Left lobe of liver (tissue), 2 donors: ENCODE measurements at regions not wholly inside any gene's neighbourhood (a gene's known extent, or its start where the extent isn't known, plus 50 kb on each side); places are given as distances from the start of the nearest gene placed in this dataset.

Experiments
- ATAC-seq: fragments of 200-7000 bp; cut with Tn5 transposase; one replicate; pipeline ENCODE4 v1.9.1; 2020; ENCODE audit warnings: mild to moderate bottlenecking, moderate library complexity
- DNase-seq: peaks from one replicate; pipeline ENCODE4 v3.0.0-alpha.2; 2020; ENCODE audit warnings: low spot score
- donor health status: DM: no; HTN: no; CAD: no; lungs with moderate emphysema.
- donor health status: DM: no; HTN: yes; CAD: no.

DNA sequence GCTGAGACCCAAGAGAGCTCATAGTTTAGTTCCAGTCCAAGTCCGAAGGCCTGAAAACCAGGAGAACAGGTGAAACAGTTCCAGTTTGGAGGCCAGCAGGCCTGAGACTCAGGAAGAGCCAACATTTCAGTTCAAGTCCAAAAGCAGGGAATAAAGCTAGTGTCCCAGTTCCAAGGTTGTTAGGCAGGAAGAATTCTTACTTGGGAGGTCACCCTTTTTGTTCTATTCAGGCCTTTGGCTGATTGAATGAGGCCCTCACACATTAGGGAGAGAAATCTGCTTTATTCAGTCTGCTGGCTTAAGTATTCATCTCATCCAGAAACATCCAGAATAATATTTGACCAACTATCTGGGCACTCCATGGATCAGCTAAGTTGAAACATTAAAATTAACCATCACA lies 294.6 kb downstream of the PCNX1 start:
- no peak for DNase-seq
- no peak for ATAC-seq

DNA sequence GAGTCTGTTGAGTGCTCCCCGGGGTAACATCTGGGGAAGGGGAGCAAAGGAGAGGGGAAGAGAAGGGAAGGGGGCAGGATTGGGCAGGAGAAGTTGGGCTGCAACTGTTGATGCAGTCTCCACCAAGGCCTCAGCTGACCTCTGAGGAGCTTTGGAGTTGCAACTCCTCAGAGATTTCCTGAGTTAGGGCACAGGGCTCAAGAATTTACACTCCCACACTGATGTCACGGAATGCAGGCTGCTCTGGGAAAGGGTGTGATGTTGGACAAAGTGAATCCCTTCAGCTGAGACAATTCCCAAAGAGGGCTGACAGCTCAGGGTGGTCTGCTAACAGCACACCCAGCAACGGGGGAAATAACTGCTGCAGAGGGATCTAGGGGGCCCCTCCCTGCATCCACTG lies 295.6 kb downstream of the PCNX1 start:
- no peak for DNase-seq

DNA sequence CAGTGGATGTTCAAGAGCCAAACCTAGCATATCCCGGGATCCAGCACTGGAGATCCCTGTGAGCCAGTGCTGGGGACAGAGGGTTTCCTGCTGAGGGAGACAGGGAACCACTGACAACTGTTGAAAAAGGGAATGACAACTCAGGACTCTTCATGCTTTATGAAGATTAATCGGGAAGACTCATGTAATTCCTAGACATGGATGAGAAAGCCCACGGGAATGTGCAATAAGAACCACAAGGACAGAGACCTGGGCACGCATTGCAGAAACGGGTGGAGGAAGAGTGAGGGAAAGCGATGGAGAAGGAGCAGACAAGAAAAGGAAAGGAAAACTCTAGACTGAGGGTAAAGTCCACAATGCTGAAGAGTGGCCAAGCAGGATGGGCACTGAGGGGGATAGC lies 296.0 kb downstream of the PCNX1 start:
- DNase-seq (no peak), ATAC-seq (no peak)

More for the DNA sequence above, 295.6 kb downstream of the PCNX1 start:
- no peak for ATAC-seq

DNA sequence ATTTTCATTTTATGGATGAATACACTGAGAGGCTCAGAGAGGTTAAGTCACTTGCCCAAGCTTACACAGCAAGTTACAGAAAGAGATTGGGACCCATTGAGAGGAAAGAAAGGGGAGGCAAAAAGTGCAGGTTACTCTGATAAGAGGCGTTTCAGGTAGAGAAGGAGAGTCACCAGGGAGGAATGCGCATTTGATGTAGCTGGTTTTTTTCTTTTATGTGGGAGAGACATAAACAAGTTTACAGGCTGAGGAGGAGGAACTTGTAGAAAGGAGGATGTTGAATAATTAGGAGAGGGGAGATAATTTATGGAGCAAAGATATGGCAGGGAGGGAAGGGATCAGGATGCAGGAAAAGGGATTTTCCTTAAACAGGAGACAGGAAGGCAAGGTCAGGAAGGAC lies 297.0 kb downstream of the PCNX1 start:
- ATAC-seq (no peak), DNase-seq (no peak)

DNA sequence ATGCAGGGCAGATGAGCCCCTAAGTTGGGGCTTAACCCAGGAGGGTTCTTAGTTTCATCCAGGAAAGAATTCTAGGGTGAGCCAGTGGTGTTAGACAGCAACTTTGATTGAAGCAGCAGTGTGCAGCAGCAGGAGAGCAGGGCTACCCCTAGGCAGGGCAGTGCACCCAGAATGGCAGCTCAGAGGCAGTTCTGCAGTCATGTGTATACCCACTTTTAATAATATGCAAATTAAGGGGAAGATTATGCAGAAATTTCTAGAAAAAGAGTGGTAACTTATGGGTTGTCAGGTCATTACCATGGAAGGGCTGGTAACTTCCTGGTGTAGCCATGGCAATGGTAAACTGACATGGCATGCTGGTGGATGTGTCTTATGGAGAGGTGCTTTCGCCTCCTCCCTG lies 297.5 kb downstream of the PCNX1 start:
- DNase-seq (no peak), ATAC-seq (no peak)

DNA sequence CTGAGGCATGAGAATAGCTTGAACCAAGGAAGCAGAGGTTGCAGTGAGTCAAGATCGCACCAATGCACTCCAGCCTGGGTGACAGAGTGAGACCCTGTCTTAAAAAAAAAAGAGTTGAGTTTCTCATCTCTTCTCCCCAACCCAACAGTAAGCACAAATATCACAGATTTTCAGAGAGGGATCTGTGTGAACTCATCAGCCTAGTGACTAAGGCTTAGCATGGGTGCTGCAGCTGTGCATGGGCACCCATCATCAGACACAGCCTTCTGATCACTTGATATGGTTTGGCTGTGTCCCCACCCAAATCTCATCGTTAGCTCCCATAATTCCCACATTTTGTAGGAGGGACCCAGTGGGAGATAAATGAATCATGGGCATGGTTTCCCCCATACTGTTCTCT lies 298.9 kb downstream of the PCNX1 start:
- no peak for ATAC-seq
- no peak for DNase-seq

DNA sequence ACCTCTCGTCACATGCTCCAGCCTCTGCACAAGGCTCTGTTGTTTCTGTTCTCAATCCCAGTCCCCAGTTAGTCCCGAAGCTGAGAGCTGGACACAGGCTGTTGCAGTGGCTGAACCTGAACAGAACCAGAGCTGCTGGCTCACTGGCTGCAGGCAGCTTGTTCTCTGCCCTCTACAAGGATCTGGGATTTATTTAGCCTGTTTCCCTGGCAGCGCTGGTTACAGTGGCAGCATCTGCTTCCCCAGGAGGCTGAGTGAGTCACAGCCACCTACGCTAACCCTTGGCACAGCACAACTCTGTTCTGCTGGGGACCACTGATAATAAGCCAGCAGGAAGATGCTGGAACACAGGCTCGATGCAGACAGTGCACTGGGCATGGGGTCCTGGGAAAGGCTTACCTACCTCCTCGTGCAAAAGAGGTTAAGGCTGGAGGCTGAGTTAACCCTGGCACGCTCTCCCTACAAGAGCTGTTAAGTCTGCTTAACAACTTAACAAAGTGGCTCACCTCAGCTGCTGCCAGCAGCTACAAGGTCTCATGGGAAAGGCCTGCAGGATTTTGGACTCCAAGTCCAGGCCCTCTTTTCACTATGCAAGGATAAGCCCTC lies 299.6 kb downstream of the PCNX1 start:
- ATAC-seq = no peak
- DNase-seq = no peak

DNA sequence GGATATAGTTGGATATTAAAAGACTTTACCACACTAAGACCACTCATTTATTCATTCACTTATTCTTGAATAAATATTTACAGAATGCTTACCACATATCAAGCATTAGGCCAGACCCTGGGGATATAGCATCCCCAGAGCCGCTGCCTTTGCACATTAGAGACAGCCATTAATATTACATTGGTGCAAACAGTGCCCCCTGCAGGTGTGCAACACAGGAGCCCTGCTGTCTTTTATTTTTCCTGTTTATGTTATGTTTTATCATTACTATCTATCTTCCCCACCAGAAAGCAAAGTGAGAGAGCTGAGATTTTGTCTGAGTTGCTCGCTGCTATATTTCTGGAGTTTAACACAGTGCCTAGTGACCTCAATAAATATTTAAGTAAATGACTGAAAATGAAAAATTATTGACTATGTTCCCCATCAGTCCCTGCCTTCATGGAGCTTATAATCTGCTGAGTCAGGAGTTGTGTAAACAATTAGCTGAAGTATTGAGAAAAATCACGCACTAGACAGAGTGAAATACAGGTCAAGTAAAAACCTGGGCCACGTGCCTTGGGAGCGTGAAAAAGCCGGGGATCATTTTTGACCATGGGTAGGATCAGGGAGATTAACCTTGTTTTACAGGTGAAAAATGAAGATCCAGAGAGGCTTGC lies 301.6 kb downstream of the PCNX1 start:
- DNase-seq (no peak), ATAC-seq (no peak)

DNA sequence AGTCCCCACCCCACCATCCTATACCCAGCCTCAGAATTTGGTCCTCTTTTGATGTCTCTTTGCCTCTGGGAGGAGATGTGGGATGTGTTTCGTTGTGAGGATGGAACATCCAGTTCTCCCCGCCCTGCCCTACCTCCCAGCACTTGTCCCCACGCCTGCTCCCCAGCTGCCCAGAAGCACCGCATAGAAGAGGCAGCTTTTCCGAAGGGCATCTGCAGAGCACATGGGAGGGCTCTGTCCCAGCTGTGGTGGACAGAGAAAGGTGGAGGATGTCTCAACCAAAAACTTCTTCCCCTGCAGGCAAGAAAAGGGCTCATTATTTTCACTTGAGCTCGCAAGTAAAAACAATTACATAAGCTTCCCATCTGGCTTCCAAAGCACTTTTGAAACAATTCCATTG lies 302.6 kb downstream of the PCNX1 start:
- DNase-seq (no peak), ATAC-seq (no peak)

DNA sequence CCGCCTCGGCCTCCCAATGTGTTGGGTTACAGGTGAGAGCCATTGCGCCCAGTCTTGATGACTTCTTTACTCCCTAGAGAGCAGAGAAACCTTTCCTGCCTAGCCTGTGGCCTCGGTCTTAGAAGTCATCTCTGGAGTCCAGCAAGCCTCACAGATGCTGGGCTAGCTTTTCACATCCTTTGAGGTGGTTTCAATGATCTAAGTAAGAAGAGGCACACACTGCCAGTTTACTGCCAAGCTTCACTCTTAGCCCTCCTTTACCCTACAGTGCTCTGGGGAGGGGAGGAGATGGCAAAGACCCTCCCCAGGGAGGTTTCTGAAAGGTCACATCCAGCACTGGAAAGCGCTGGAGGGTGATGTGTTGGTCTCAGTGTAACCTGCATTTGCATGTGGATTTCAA lies 304.8 kb downstream of the PCNX1 start:
- ATAC-seq = no peak
- no peak for DNase-seq

DNA sequence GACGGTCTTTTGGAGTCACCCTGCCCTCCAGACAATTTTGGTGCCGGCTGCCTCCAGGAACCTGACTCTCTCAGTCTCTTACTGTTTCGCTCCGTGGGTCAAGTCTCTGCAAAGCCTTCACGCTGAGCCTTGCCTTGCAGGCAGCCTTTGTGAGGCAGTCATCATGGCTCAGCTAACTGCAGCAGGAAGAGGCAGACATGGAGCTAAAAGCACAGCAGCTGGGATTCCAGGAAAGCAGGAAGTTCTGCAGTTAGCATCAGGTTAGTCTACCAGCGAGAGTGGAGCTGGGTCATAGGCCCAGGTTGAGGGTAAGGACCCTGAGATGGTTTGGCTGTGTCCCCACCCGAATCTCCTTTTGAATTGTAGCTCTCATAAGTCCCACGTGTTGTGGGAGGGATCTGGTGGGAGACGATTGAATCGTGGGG lies 305.4 kb downstream of the PCNX1 start:
- ATAC-seq (no peak), DNase-seq (no peak)

DNA sequence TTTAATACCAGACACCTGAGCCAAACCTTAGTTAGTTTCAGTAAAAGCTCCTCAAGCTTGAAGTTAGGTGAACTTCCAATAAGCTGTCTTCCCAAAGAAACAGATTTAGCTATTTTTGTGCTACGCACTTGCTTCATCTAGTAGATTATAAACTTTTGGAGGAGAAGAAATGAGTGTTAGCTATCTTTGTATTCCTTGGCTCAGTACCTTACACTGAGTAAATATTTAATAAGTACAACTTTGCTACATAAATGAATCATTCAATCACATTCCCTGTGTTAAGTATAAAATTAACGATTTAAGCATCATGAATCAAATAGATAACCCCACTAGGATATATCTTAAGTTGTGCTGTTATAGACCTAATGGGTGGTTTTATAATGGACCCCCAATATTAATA lies 307.0 kb downstream of the PCNX1 start:
- DNase-seq = no peak
- ATAC-seq = no peak

DNA sequence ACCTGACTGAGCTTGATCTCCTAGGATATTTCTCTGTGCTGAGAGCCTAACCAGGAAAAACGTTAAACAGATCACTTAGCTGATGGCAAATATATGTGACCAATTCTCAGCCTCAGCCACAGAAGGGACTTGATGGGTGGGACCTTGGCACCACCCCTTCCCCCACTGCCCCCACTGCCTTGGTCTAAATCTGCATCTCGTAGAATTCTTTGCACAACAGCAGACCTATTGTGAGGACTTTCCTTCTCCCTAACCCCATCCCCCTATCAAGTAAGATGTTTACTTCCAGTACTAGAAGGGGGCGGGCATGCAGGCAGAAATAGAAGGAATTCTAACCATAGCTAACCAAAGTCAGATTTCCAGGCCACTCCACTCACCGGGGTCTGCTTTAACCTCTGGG lies 313.2 kb downstream of the PCNX1 start:
- no peak for DNase-seq
- no peak for ATAC-seq

DNA sequence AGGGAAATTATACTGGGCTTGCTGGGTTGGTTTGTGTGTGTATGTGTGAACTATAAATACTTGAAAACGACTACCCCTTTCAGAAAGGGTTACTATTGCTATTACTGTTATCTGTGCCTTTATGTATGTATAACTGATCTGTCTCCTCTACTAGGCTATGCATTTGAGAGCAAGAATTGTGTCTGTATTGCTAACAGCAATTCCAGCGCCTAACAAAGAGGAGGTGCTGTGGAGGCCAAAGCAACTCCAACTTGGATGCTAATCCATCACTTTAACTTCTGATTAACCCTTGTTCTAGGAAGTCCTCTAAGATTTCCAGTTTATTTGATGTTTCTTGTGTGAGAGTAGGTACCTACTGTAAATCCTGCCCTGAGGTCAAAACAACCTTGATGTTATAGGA lies 313.9 kb downstream of the PCNX1 start:
- no peak for DNase-seq

DNA sequence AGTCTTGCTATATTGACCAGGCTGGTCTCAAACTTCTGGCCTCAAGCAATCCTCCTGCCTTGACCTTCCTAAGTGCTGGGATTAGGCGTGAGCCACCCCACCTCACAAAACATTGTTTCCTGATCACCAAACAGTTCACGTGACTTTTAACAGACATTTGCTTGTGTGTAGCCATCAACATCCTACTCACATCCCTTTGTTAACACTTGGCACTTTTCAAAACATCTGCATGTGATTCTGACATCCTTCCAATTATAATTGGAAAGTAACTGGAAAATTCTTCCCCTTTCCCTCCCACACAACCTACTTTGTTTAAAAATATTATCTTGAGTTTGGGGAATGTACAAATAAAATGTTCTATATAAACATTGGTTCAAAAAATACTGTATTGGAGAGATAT lies 317.9 kb downstream of the PCNX1 start:
- ATAC-seq (no peak), DNase-seq (no peak)

More for the DNA sequence above, 313.9 kb downstream of the PCNX1 start:
- ATAC-seq = no peak

DNA sequence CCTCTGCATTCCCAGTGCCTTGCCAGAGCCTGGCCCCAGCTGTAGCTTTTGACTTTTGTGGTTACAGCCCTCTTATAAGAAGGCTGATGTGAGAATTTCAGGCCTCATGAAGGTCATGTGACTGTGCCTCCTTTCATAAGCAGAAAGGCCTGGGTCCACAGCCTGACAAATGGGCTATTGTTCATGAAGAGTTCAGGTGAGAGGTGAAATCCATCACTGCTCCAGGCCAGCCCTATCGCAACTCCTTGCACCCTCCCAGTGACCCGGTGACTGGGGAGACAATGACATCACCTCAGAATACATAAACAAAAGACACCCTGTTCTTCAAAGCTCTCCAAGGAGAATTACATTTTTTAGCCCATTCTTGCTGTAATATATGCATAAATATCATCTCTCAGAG lies 321.5 kb downstream of the PCNX1 start:
- ATAC-seq = no peak
- DNase-seq = no peak

DNA sequence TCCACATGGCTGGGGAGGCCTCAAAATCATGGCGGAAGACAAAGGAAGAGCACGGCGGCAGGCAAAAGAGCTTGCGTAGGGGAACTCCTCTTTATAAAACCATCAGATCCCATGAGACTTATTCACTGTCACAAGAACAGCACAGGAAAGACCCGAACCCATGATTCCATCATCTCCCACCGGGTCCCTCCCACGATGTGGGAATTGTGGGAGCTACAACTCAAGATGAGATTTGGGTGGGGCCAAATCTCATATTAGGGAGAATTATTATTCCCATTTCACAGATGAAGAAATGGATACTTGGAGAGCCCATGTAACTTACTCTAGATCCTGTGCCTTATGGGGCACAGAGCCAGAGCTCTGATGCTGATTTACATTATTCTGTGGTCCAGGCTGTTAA lies 322.6 kb downstream of the PCNX1 start:
- no peak for DNase-seq
- ATAC-seq = no peak

DNA sequence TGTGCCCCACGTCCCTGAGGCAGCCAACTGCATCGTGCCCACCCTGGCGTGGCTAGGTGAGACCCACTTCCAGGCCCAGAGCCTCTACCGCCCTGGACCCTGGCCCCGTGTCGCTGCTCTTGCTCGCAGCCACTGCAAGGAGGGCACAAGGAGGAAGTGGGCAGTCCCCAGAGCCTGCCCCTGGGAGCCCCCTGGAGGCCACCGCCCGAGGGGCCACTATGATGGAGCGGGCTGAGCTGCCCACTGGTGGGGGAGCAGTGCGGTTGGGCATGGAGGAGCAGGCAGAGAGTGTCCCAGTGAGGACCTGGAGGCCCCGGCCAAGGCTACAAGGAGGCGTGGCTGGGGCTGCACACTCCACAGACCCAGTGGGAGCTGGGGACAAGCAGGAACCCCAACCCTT lies 323.6 kb downstream of the PCNX1 start:
- no peak for ATAC-seq

DNA sequence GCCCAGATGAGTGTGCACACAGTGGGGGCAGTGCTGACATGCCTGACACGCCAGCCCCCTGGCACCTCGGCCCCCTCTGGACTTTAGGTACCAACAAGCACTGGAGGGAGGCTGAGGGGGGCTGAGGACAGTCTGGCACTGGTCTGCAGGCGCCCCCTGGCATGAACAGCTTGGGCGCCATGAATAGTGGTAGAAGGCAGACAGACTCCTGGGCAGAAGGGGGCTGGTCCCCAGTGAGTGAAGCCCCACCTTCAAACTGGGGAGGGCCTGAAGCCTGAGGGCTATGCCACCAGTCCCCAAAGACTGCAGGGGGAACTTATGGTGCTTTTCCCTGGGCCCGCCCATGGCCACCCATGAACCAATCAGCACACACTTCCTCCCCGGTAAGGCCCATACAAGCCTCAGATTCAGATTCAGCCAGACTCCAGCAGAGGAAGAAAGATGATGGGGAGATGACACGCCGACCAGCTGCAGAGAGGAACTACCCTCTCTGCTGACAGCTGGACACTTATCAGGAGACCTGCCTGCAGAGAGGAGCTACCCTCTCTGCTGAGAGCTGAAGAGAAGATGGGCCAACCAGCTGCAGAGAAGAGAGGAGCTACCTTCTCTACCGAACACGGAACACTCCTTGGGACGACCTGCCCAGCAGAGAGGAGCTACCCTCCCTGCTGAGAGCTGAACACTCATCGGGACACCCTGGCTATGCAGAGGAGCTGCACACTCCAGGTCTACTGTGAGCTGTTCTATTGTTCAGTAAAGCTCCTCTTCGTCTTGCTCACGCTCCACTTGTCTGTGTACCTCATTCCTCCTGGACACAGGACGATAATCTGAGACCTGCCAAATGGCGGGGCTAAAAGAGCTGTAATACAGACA lies 324.5 kb downstream of the PCNX1 start:
- DNase-seq (no peak), ATAC-seq (no peak)

More for the DNA sequence above, 323.6 kb downstream of the PCNX1 start:
- DNase-seq = no peak

DNA sequence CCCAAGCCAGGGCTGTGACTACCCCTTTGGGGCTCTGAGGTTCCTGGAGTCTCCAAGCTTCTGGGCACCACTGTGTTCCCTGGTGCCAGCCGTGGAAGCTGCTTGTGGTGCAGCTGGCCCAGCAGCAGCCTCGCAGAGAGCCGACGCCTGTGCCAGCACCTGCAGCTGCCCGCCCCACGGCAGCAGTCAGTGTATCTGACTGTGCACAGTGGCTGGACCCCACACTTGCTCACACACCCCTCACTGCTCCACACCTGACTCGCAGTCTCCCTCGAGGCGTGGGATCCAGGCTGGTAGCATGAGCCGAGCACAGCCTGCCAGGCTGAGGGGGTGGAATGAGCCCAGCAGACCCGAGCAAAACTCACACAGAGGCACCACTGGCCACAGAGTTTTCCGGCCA lies 325.2 kb downstream of the PCNX1 start:
- no peak for DNase-seq
- no peak for ATAC-seq

DNA sequence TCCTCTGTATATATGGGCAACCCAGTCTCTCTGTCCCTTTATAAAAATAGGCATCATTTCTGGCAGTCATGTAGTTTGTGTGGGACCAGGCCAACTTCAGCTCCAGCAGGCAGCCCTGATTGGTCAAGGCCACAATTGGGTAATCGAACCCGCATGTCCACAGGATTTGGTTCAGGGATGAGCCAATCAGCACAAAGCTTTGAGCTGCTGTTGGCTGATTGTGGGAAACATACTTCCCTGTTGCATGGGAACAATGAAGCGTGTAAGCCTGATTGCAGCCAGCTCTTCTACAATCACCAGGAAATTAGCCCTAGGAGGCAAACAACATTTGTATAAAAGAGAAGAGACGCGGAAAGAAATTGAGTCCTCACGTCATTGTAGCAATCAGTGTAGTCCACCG lies 328.6 kb downstream of the PCNX1 start:
- DNase-seq (no peak), ATAC-seq (no peak)

DNA sequence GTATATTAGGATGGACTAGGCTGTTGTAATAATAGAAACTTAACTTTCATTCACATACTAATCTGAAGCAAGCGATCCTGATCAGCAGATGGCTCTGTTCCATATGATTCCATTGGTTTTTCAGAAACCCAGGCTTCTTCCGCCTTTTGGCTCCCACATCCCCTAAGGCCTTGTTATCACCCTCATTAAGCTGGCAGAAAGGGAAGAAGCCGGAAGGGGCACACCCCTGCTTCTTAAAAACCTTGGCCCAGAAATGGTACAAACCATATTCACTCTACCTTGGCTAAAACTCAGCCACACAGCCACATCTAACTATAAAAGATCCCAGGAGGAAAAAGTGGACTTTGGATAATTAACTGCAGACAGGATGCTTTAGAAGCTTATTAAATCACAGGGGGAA lies 329.2 kb downstream of the PCNX1 start:
- ATAC-seq (no peak), DNase-seq (no peak)
